Bronchial epithelial cell (primary cell): ENCODE measurements at regions not wholly inside any gene's neighbourhood (a gene's known extent, or its start where the extent isn't known, plus 50 kb on each side); places are given as distances from the start of the nearest gene placed in this dataset.

ENCODE experiments used
- DNase-seq: peaks from one replicate; pipeline ENCODE4 v3.0.0-alpha.2; 2010; ENCODE audit warnings: low read depth
- FAIRE-seq: peaks from 2 replicates; lab custom pipeline; 2011; peaks lifted over from hg19 to GRCh38; lab: Jason Lieb, UNC
- H3K27me3 ChIP-seq: 2 replicates; pipeline ENCODE4 v1.5.1; 2011; ENCODE audit warnings: low read length; ENCODE audit not compliant: control insufficient read depth, insufficient read depth
- H3K36me3 ChIP-seq: 2 replicates; pipeline ENCODE4 v1.5.1; 2011; ENCODE audit warnings: low read length; ENCODE audit not compliant: control insufficient read depth, insufficient read depth
- H3K4me3 ChIP-seq: 2 replicates; pipeline ENCODE4 v1.5.1; 2011; ENCODE audit warnings: mild to moderate bottlenecking, low read depth, low read length, control low read depth
- CTCF ChIP-seq: IDR thresholded peaks from 2 replicates; pipeline ENCODE4 v1.5.1; 2011; ENCODE audit warnings: mild to moderate bottlenecking, moderate library complexity, low read length, control low read depth, inconsistent platforms; ENCODE audit not compliant: insufficient read depth, severe bottlenecking

GRCh38 chr10:120641695-120642094, 184.7 kb downstream of the PLPP4 start:
- H3K36me3 ChIP-seq: no peaks in the 10 kb centered on the region
- TF ChIP-seq CTCF: no peak
- FAIRE-seq: no peak
- no peak for DNase-seq
- H3K4me3 ChIP-seq: no peak overlapping the region
- no peaks in the 10 kb centered on the region for H3K27me3 ChIP-seq

- Histone ChIP-seq H3K36me3 (no peaks in the 10 kb centered on the region), H3K4me3 (no peak overlapping the region), H3K27me3 (no peaks in the 10 kb centered on the region)
- FAIRE-seq (no peak), DNase-seq (no peak)
- TF ChIP-seq CTCF: no peak
Observed at GRCh38 chr10:120643351-120643750, 186.3 kb downstream of the PLPP4 start.

GRCh38 chr10:120644556-120645410, 187.8 kb downstream of the PLPP4 start:
- Histone ChIP-seq H3K36me3 (no peaks in the 10 kb centered on the region), H3K4me3 (no peak overlapping the region), H3K27me3 (no peaks in the 10 kb centered on the region)
- DNase-seq: no peak
- TF ChIP-seq CTCF: no peak
- FAIRE-seq: no peak

- TF ChIP-seq CTCF: no peak
- no peaks in the 10 kb centered on the region for H3K27me3 ChIP-seq
- H3K36me3 ChIP-seq: no peaks in the 10 kb centered on the region
- FAIRE-seq: no peak
- DNase-seq: no peak
- no peak overlapping the region for H3K4me3 ChIP-seq
Observed at GRCh38 chr10:120646159-120646732, 189.2 kb downstream of the PLPP4 start.

GRCh38 chr10:120646738-120647456, 189.9 kb downstream of the PLPP4 start:
- Histone ChIP-seq H3K4me3 (no peak overlapping the region), H3K36me3 (no peaks in the 10 kb centered on the region), H3K27me3 (no peaks in the 10 kb centered on the region)
- peak; percentile 2 for TF ChIP-seq CTCF
- FAIRE-seq: no peak
- DNase-seq: no peak
